IMR-90 (cell line): ENCODE measurements at regions not wholly inside any gene's neighbourhood (a gene's known extent, or its start where the extent isn't known, plus 50 kb on each side); places are given as distances from the start of the nearest gene placed in this dataset.

Experiments used
- ATAC-seq: fragments of 200-7000 bp; cut with Tn5 transposase; 2 replicates; pipeline ENCODE4 v1.9.1; 2020; ENCODE audit warnings: low read depth, mild to moderate bottlenecking, moderate library complexity
- BruUV-seq: library from RNA; stranded (reverse); fragments of 400-500 nt; replicated peaks from 2 replicates; lab custom pipeline; 2021; lab: Mats Ljungman, UMichigan
- CTCF ChIA-PET: fragments of 300-600 bp; formaldehyde crosslinking; extraction: SDS; loops from one replicate; lab custom pipeline; 2021; ENCODE audit warnings: antibody characterized with exemption; lab: Yijun Ruan, JAX
- POLR2A ChIA-PET: fragments of 300-600 bp; sonication (Branson Sonifier 250); formaldehyde crosslinking; loops from one replicate; lab custom pipeline; 2022; ENCODE audit warnings: antibody characterized with exemption; ENCODE audit not compliant: unreplicated experiment; lab: Charles Lee
- DNase-seq: peaks from one replicate; pipeline ENCODE4 v3.0.0; 2013
- H2AFZ ChIP-seq: replicated peaks from 2 replicates; pipeline ENCODE3; 2013; ENCODE audit warnings: low read length, mild to moderate bottlenecking; ENCODE audit not compliant: poor library complexity
- H2AK5ac ChIP-seq: 2 replicates; pipeline ENCODE4 v1.6.1; 2013; ENCODE audit warnings: low read depth, low read length, inconsistent platforms
- H2AK9ac ChIP-seq: replicated peaks from 2 replicates; pipeline ENCODE3; 2013; ENCODE audit warnings: mild to moderate bottlenecking, low read depth, low read length, moderate library complexity; ENCODE audit not compliant: poor library complexity
- H2BK120ac ChIP-seq: 2 replicates; pipeline ENCODE4 v1.6.1; 2013; ENCODE audit warnings: low read depth, low read length, inconsistent platforms
- H2BK15ac ChIP-seq: 3 replicates; pipeline ENCODE4 v1.6.1; 2013; ENCODE audit warnings: low read depth, low read length, inconsistent platforms
- H2BK20ac ChIP-seq: 2 replicates; pipeline ENCODE4 v1.6.1; 2013; ENCODE audit warnings: low read depth, mild to moderate bottlenecking, inconsistent platforms, low read length, moderate library complexity
- H2BK5ac ChIP-seq: 2 replicates; pipeline ENCODE4 v1.6.1; 2013; ENCODE audit warnings: mild to moderate bottlenecking, low read depth, low read length, inconsistent platforms; ENCODE audit not compliant: poor library complexity, severe bottlenecking
- H3K14ac ChIP-seq: replicated peaks from 2 replicates; pipeline ENCODE4 v1.6.1; 2013; ENCODE audit warnings: low read depth, low read length, inconsistent platforms
- H3K18ac ChIP-seq: 2 replicates; pipeline ENCODE4 v1.6.1; 2013; ENCODE audit warnings: low read depth, low read length, control low read depth
- H3K23ac ChIP-seq: 2 replicates; pipeline ENCODE4 v1.6.1; 2013; ENCODE audit warnings: low read depth, low read length, inconsistent platforms
- H3K27ac ChIP-seq: 2 replicates; pipeline ENCODE4 v1.5.1; 2013; ENCODE audit warnings: mild to moderate bottlenecking, control low read depth, low read length; ENCODE audit not compliant: insufficient read depth
- H3K27me3 ChIP-seq: 2 replicates; pipeline ENCODE4 v1.6.1; 2013; ENCODE audit warnings: low read length; ENCODE audit not compliant: control insufficient read depth, insufficient read depth
- H3K36me3 ChIP-seq: 2 replicates; pipeline ENCODE4 v1.6.1; 2013; ENCODE audit warnings: low read length, mixed read lengths; ENCODE audit not compliant: control insufficient read depth, insufficient read depth
- H3K4ac ChIP-seq: 2 replicates; pipeline ENCODE4 v1.6.1; 2013; ENCODE audit warnings: low read depth, low read length, inconsistent platforms
- H3K4me1 ChIP-seq: 2 replicates; pipeline ENCODE4 v1.6.1; 2013; ENCODE audit warnings: low read length, mixed read lengths; ENCODE audit not compliant: control insufficient read depth, insufficient read depth
- H3K4me2 ChIP-seq: 2 replicates; pipeline ENCODE4 v1.6.1; 2013; ENCODE audit warnings: low read depth, mild to moderate bottlenecking, control low read depth, low read length, moderate library complexity
- H3K4me3 ChIP-seq: 2 replicates; pipeline ENCODE4 v1.5.1; 2013; ENCODE audit warnings: low read depth, mild to moderate bottlenecking, control low read depth, low read length, moderate library complexity; ENCODE audit not compliant: insufficient read depth
- H3K56ac ChIP-seq: 2 replicates; pipeline ENCODE4 v1.6.1; 2013; ENCODE audit warnings: low read length, inconsistent platforms; ENCODE audit not compliant: insufficient read depth; ENCODE audit errors: extremely low read depth
- H3K79me1 ChIP-seq, 2 experiments: 2 replicates each; pipeline ENCODE4 v1.6.1; 2013; ENCODE audit warnings: low read length in 2 of 2, inconsistent platforms in 1 of 2, low read depth in 1 of 2
- H3K9ac ChIP-seq: 2 replicates; pipeline ENCODE4 v1.6.1; 2013; ENCODE audit warnings: low read depth, low read length, control low read depth
- H3K9me1 ChIP-seq: 2 replicates; pipeline ENCODE4 v1.6.1; 2013; ENCODE audit warnings: low read length, inconsistent platforms; ENCODE audit not compliant: insufficient read depth
- H3K9me3 ChIP-seq: 2 replicates; pipeline ENCODE4 v1.6.1; 2013; ENCODE audit warnings: low read length; ENCODE audit not compliant: control insufficient read depth, insufficient read depth
- H4K20me1 ChIP-seq: 2 replicates; pipeline ENCODE4 v1.6.1; 2013; ENCODE audit warnings: low read length, inconsistent platforms; ENCODE audit not compliant: insufficient read depth
- H4K5ac ChIP-seq: 2 replicates; pipeline ENCODE4 v1.6.1; 2013; ENCODE audit warnings: mild to moderate bottlenecking, low read depth, low read length, control low read depth
- H4K8ac ChIP-seq, 2 experiments: 2 replicates each; pipeline ENCODE4 v1.6.1; 2013; ENCODE audit warnings: low read depth in 2 of 2, low read length in 2 of 2, control low read depth in 1 of 2, inconsistent platforms in 1 of 2
- H4K91ac ChIP-seq: 2 replicates; pipeline ENCODE4 v1.6.1; 2013; ENCODE audit warnings: low read depth, low read length, inconsistent platforms; ENCODE audit not compliant: insufficient read depth
- WGBS, 2 experiments: methylation state at CpG; one replicate each; pipeline versions ENCODE4 v1.1.5 to v1.1.7; 2013; ENCODE audit warnings: missing lambda C conversion rate in 2 of 2; ENCODE audit not compliant: insufficient read length in 1 of 2; ENCODE audit errors: extremely low coverage in 2 of 2; 5-methylcytosine and 5-hydroxymethylcytosine counted together
- dilution Hi-C: fragments of 300-500 bp; cut with HindIII; formaldehyde crosslinking; loops from one replicate; pipeline ENCODE4 v1.14.3; 2018; ENCODE audit warnings: low sequenced_read_pairs; ENCODE audit not compliant: unreplicated experiment
- in situ Hi-C: fragments of 300-500 bp; cut with MboI; formaldehyde crosslinking; loops from 3 replicates; pipeline ENCODE4 v1.14.3; 2019; ENCODE audit warnings: low sequenced_read_pairs, inconsistent platforms, mixed read lengths
- intact Hi-C: fragments of 100-400 bp; cut with micrococcal nuclease; formaldehyde crosslinking; loops from 2 replicates; pipeline ENCODE4 v1.10.0; 2022
- TF ChIP-seq, protein P1 (sequence below): fragments of 150-350 bp; IDR thresholded peaks from 2 replicates; pipeline ENCODE4 v1.6.1; 2017; ENCODE audit warnings: mild to moderate bottlenecking, antibody characterized with exemption, low read length, low read depth

DNA sequence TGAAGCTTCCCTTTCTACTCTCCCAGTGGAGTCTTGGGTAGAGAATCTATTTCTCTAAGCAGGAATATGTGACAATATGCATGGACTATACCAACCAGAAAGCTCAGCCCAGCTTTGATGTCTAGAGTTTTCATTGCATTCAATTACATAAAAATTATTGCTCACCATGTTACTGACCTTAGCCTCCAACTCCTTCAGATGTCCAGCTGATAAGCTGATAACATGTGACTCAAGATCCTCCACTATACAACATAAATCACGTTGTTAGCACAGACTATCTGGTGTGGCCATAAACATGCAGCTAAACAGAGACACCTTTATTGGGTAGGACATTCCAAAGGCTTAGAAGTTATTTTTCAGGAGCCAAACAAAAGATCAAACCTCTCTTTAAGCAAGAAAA is 1168.2 kb downstream of the CDH12 start:
- CTCF ChIA-PET: no interaction called here

More for the DNA sequence above, 1168.2 kb downstream of the CDH12 start:
- POLR2A ChIA-PET: no interaction called here
- Histone ChIP-seq H3K4ac (no peak overlapping the region), H3K9me3 (no peaks in the 10 kb centered on the region), H3K36me3 (no peaks in the 10 kb centered on the region), H3K56ac (no peak overlapping the region), H2BK20ac (no peak overlapping the region), H3K9me1 (no peaks in the 10 kb centered on the region), H4K91ac (no peak overlapping the region), H2BK120ac (no peak overlapping the region), H4K8ac (no peak overlapping the region), H3K27ac (no peak overlapping the region), H3K4me3 (no peak overlapping the region), H3K18ac (no peak overlapping the region), H3K23ac (no peak overlapping the region), H4K20me1 (no peaks in the 10 kb centered on the region), H2AFZ (no peak overlapping the region), H3K14ac (no peak overlapping the region), H3K9ac (no peak overlapping the region), H2BK5ac (no peak overlapping the region), H3K4me2 (no peak overlapping the region), H2AK9ac (no peak overlapping the region), H3K4me1 (peaks cover 2% of the 10 kb centered on the region; the same call in 1 of the 2 replicates), H4K5ac (no peak overlapping the region; the same call in 1 of the 2 replicates), H3K79me1 (no peaks in the 10 kb centered on the region), H3K27me3 (no peaks in the 10 kb centered on the region), H2BK15ac (no peak overlapping the region), H2AK5ac (no peak overlapping the region)
- dilution Hi-C loops: no loop called here
- TF ChIP-seq, protein P1, sequence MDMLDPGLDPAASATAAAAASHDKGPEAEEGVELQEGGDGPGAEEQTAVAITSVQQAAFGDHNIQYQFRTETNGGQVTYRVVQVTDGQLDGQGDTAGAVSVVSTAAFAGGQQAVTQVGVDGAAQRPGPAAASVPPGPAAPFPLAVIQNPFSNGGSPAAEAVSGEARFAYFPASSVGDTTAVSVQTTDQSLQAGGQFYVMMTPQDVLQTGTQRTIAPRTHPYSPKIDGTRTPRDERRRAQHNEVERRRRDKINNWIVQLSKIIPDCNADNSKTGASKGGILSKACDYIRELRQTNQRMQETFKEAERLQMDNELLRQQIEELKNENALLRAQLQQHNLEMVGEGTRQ: no peak
- in situ Hi-C loops: no loop called here
- intact Hi-C loops: no loop called here
- WGBS, 2 experiments: 83% methylated on average over 1 of the region's 1 CpG; no CpG with 5 or more reads in 1 of the 2 experiments
- ATAC-seq (no peak), DNase-seq (no peak)
- no TSS peak for BruUV-seq
